ENCODE measurements at regions not wholly inside any gene's neighbourhood (a gene's known extent, or its start where the extent isn't known, plus 50 kb on each side); places are given as distances from the start of the nearest gene placed in this dataset.

- TF ChIP-seq CTCF (IDR thresholded peaks at IDR 0.05) = no peak
- TF ChIP-seq POLR2A (IDR thresholded peaks at IDR 0.05) = no peak
Measured at GRCh38 chr2:2696325-2696724, 365.2 kb upstream of the MYT1L start.

All from thyroid gland (tissue), 4 donors.